OCI-LY3 (cell line): ENCODE measurements at regions not wholly inside any gene's neighbourhood (a gene's known extent, or its start where the extent isn't known, plus 50 kb on each side); places are given as distances from the start of the nearest gene placed in this dataset.

Source experiments
- H2AFZ ChIP-seq: fragments of 200-600, 300-600 bp; shearing (Covaris generic); 2 replicates; pipeline ENCODE4 v1.6.0; 2014; ENCODE audit warnings: antibody characterized with exemption, low read depth, low read length
- H3K27ac ChIP-seq: fragments of 200-600, 300-600 bp; sonication (generic); 2 replicates; pipeline ENCODE4 v1.5.1; 2014; ENCODE audit warnings: mild to moderate bottlenecking, low read length, moderate library complexity, mixed read lengths
- H3K27me3 ChIP-seq: fragments of 200-600, 300-600 bp; sonication (generic); 2 replicates; pipeline ENCODE4 v1.6.1; 2014; ENCODE audit warnings: low read depth, low read length, mixed read lengths
- H3K36me3 ChIP-seq: fragments of 200-600, 300-600 bp; sonication (generic); replicated peaks from 2 replicates; pipeline ENCODE3; 2014; ENCODE audit warnings: low read depth, low read length, mixed read lengths
- H3K4me1 ChIP-seq: fragments of 300-600, 200-600 bp; sonication (generic); 2 replicates; pipeline ENCODE4 v1.6.1; 2014; ENCODE audit warnings: low read length, mixed read lengths
- H3K4me2 ChIP-seq: fragments of 200-600, 300-600 bp; sonication (generic); 2 replicates; pipeline ENCODE4 v1.6.1; 2014; ENCODE audit warnings: low read length, mixed read lengths
- H3K4me3 ChIP-seq: fragments of 300-600, 200-600 bp; sonication (generic); 2 replicates; pipeline ENCODE4 v1.5.1; 2014; ENCODE audit warnings: antibody characterized with exemption, mild to moderate bottlenecking, low read length, moderate library complexity
- H3K79me2 ChIP-seq: fragments of 300-600, 200-600 bp; shearing (Covaris generic); 2 replicates; pipeline ENCODE4 v1.6.1; 2014; ENCODE audit warnings: mild to moderate bottlenecking, low read length, mixed read lengths
- H3K9ac ChIP-seq: fragments of 300-600, 200-600 bp; shearing (Covaris generic); 2 replicates; pipeline ENCODE4 v1.6.0; 2014; ENCODE audit warnings: mild to moderate bottlenecking, low read length, moderate library complexity
- H3K9me3 ChIP-seq: fragments of 200-600, 300-600 bp; shearing (Covaris generic); 2 replicates; pipeline ENCODE4 v1.6.1; 2014; ENCODE audit warnings: low read length, mixed read lengths; ENCODE audit not compliant: insufficient read depth
- H4K20me1 ChIP-seq: fragments of 200-600, 300-600 bp; sonication (generic); 2 replicates; pipeline ENCODE4 v1.6.1; 2016; ENCODE audit warnings: low read length, mixed read lengths; ENCODE audit not compliant: insufficient read depth
- CTCF ChIP-seq: fragments of 200-600, 300-600 bp; sonication (generic); IDR thresholded peaks from 2 replicates; pipeline ENCODE4 v1.5.1; 2014; ENCODE audit warnings: antibody characterized with exemption, low read length, low read depth
- EZH2phosphoT487 ChIP-seq: fragments of 200-600 bp; shearing (Covaris generic); IDR thresholded peaks from 2 replicates; pipeline ENCODE4 v1.6.1; 2018; ENCODE audit warnings: antibody characterized with exemption, mixed run types, low read depth

- Histone ChIP-seq H3K27ac (no peak overlapping the region), H3K9ac (no peak overlapping the region), H3K4me2 (no peak overlapping the region), H3K9me3 (no peaks in the 10 kb centered on the region), H3K4me3 (no peak overlapping the region), H3K36me3 (no peaks in the 10 kb centered on the region), H3K79me2 (no peaks in the 10 kb centered on the region), H3K27me3 (no peaks in the 10 kb centered on the region), H2AFZ (no peak overlapping the region), H4K20me1 (no peaks in the 10 kb centered on the region), H3K4me1 (peaks cover 7% of the 10 kb centered on the region; the same call in 1 of the 2 replicates)
- TF ChIP-seq CTCF (no peak), EZH2phosphoT487 (no peak)
Observed at GRCh38 chr10:7501157-7501556, 90.3 kb upstream of the SFMBT2 start.

- H3K4me2 ChIP-seq: no peak overlapping the region
- no peak overlapping the region for H3K27ac ChIP-seq
Observed at GRCh38 chr10:7498111-7498510, 87.3 kb upstream of the SFMBT2 start.

GRCh38 chr10:7493996-7494395, 83.2 kb upstream of the SFMBT2 start:
- no peak for TF ChIP-seq CTCF
- no peak for TF ChIP-seq EZH2phosphoT487
- Histone ChIP-seq H3K4me3 (no peak overlapping the region), H3K27ac (no peak overlapping the region), H3K36me3 (no peaks in the 10 kb centered on the region), H3K9me3 (no peaks in the 10 kb centered on the region), H3K27me3 (no peaks in the 10 kb centered on the region), H2AFZ (no peak overlapping the region), H4K20me1 (no peaks in the 10 kb centered on the region), H3K9ac (no peak overlapping the region), H3K4me1 (peaks cover 8% of the 10 kb centered on the region), H3K4me2 (no peak overlapping the region), H3K79me2 (no peaks in the 10 kb centered on the region)

More at GRCh38 chr10:7498111-7498510, 87.3 kb upstream of the SFMBT2 start:
- Histone ChIP-seq H3K9ac (no peak overlapping the region), H3K4me3 (no peak overlapping the region), H3K36me3 (no peaks in the 10 kb centered on the region), H3K4me1 (peaks cover 7% of the 10 kb centered on the region; the same call in 1 of the 2 replicates), H3K27me3 (no peaks in the 10 kb centered on the region), H4K20me1 (no peaks in the 10 kb centered on the region), H2AFZ (no peak overlapping the region), H3K79me2 (no peaks in the 10 kb centered on the region), H3K9me3 (no peaks in the 10 kb centered on the region)
- no peak for TF ChIP-seq CTCF
- TF ChIP-seq EZH2phosphoT487: no peak

GRCh38 chr10:7492660-7493046, 81.8 kb upstream of the SFMBT2 start:
- Histone ChIP-seq H3K9me3 (no peaks in the 10 kb centered on the region), H3K27me3 (no peaks in the 10 kb centered on the region), H3K27ac (no peak overlapping the region), H4K20me1 (no peaks in the 10 kb centered on the region), H3K79me2 (no peaks in the 10 kb centered on the region), H3K36me3 (no peaks in the 10 kb centered on the region), H2AFZ (no peak overlapping the region), H3K9ac (no peak overlapping the region), H3K4me2 (no peak overlapping the region), H3K4me1 (peaks cover 8% of the 10 kb centered on the region), H3K4me3 (no peak overlapping the region)
- no peak for TF ChIP-seq EZH2phosphoT487
- no peak for TF ChIP-seq CTCF
